Caco-2 (cell line): ENCODE measurements at regions not wholly inside any gene's neighbourhood (a gene's known extent, or its start where the extent isn't known, plus 50 kb on each side); places are given as distances from the start of the nearest gene placed in this dataset.

Experiments
- BruUV-seq: library from RNA; stranded (reverse); fragments of 400-500 nt; replicated peaks from 2 replicates; lab custom pipeline; 2021; lab: Mats Ljungman, UMichigan
- CTCF ChIA-PET: fragments of 300-600 bp; sonication (Branson Sonifier 250); formaldehyde crosslinking; loops from one replicate; lab custom pipeline; 2022; ENCODE audit warnings: antibody characterized with exemption; lab: Charles Lee
- POLR2A ChIA-PET: fragments of 300-600 bp; sonication (Branson Sonifier 250); formaldehyde crosslinking; loops from one replicate; lab custom pipeline; 2022; ENCODE audit warnings: antibody characterized with exemption; lab: Charles Lee
- DNase-seq, 2 experiments: peaks; one replicate each; pipeline versions ENCODE4 v3.0.0 to v3.0.0-alpha.2; 2020 to 2022
- H3K27me3 ChIP-seq: replicated peaks from 2 replicates; pipeline ENCODE4 v1.6.0; 2011; ENCODE audit warnings: low read length; ENCODE audit not compliant: control insufficient read depth, insufficient read depth
- H3K36me3 ChIP-seq: 2 replicates; pipeline ENCODE4 v1.5.1; 2011; ENCODE audit warnings: low read length; ENCODE audit not compliant: control insufficient read depth, insufficient read depth
- H3K4me1 ChIP-seq: fragments of 250-450 bp; sonication (Bioruptor Pico); 2 replicates; pipeline ENCODE4 v1.5.1; 2020; ENCODE audit warnings: mild to moderate bottlenecking
- H3K4me3 ChIP-seq: 2 replicates; pipeline ENCODE4 v1.5.1; 2011; ENCODE audit warnings: low read depth, mild to moderate bottlenecking, control low read depth, low read length
- H3K9me3 ChIP-seq: fragments of 250-450 bp; sonication (Bioruptor Pico); 2 replicates; pipeline ENCODE4 v1.5.1; 2020; ENCODE audit warnings: mild to moderate bottlenecking, moderate library complexity
- H3K27ac Mint-ChIP-seq: one replicate; pipeline ENCODE4 v1.8.0; 2022; ENCODE audit warnings: mixed read lengths; ENCODE audit not compliant: unreplicated experiment
- H3K27me3 Mint-ChIP-seq: one replicate; pipeline ENCODE4 v1.8.0; 2022; ENCODE audit warnings: mixed read lengths; ENCODE audit not compliant: insufficient read depth, unreplicated experiment
- H3K36me3 Mint-ChIP-seq: one replicate; pipeline ENCODE4 v1.8.0; 2022; ENCODE audit warnings: mild to moderate bottlenecking, mixed read lengths; ENCODE audit not compliant: insufficient read depth, unreplicated experiment
- H3K4me1 Mint-ChIP-seq: one replicate; pipeline ENCODE4 v1.8.0; 2022; ENCODE audit warnings: low read depth, mixed read lengths; ENCODE audit not compliant: unreplicated experiment
- H3K4me3 Mint-ChIP-seq: one replicate; pipeline ENCODE4 v1.8.0; 2022; ENCODE audit warnings: mild to moderate bottlenecking, moderate library complexity, mixed read lengths; ENCODE audit not compliant: unreplicated experiment
- H3K9me3 Mint-ChIP-seq: one replicate; pipeline ENCODE4 v1.8.0; 2022; ENCODE audit warnings: mixed read lengths; ENCODE audit not compliant: unreplicated experiment
- CTCF ChIP-seq, 2 experiments: fragments of 200-600 bp in 1 of 2; IDR thresholded peaks; 1 replicate in 1 of 2; 2 replicates in 1 of 2; pipeline versions ENCODE4 v1.5.1 to v1.8.0; 2011 to 2022; ENCODE audit warnings: antibody characterized with exemption in 1 of 2, control low read depth in 1 of 2, inconsistent platforms in 1 of 2, low read depth in 1 of 2, low read length in 1 of 2, mild to moderate bottlenecking in 1 of 2, moderate library complexity in 1 of 2; ENCODE audit not compliant: insufficient read depth in 1 of 2, severe bottlenecking in 1 of 2, unreplicated experiment in 1 of 2
- intact Hi-C: fragments of 100-400 bp; cut with micrococcal nuclease; formaldehyde crosslinking; loops from one replicate; pipeline ENCODE4 v1.10.0; 2022; ENCODE audit not compliant: unreplicated experiment

GRCh38 chr13:36752673-36753072, 66.3 kb upstream of the RFXAP start:
- Mint-ChIP-seq H3K4me1 (no peaks in the 10 kb centered on the region), H3K27ac (no peak overlapping the region), H3K9me3 (no peaks in the 10 kb centered on the region), H3K4me3 (no peak overlapping the region), H3K36me3 (no peaks in the 10 kb centered on the region), H3K27me3 (peaks cover 14% of the 10 kb centered on the region)
- intact Hi-C loops: no loop called here
- Histone ChIP-seq H3K4me1 (no peaks in the 10 kb centered on the region), H3K9me3 (0 out of 2 replicates have a peak, but pooled peaks cover 3% of the 10 kb centered on the region), H3K4me3 (no peak overlapping the region), H3K36me3 (no peaks in the 10 kb centered on the region), H3K27me3 (no peaks in the 10 kb centered on the region)
- no peak for DNase-seq
- no TSS peak for BruUV-seq
- POLR2A ChIA-PET: no interaction called here
- no peak for TF ChIP-seq CTCF (IDR thresholded peaks at IDR 0.05; ENCODE audit: insufficient read depth in 1 of 2, low read depth in 1 of 2, low read length in 1 of 2, severe bottlenecking in 1 of 2, unreplicated experiment in 1 of 2)
- CTCF ChIA-PET: no interaction called here

- Histone ChIP-seq H3K4me3 (no peak overlapping the region), H3K36me3 (no peaks in the 10 kb centered on the region), H3K9me3 (0 out of 2 replicates have a peak, but pooled peaks cover 3% of the 10 kb centered on the region), H3K4me1 (no peaks in the 10 kb centered on the region), H3K27me3 (no peaks in the 10 kb centered on the region)
- no peak for DNase-seq
- peaks cover 14% of the 10 kb centered on the region for H3K27me3 Mint-ChIP-seq
- ChIA-PET POLR2A (no interaction called here), CTCF (no interaction called here)
- no TSS peak for BruUV-seq
- no peaks in the 10 kb centered on the region for H3K4me1 Mint-ChIP-seq
- no peaks in the 10 kb centered on the region for H3K36me3 Mint-ChIP-seq
- TF ChIP-seq CTCF (IDR thresholded peaks at IDR 0.05; ENCODE audit: insufficient read depth in 1 of 2, low read depth in 1 of 2, low read length in 1 of 2, severe bottlenecking in 1 of 2, unreplicated experiment in 1 of 2): no peak
- H3K9me3 Mint-ChIP-seq: no peaks in the 10 kb centered on the region
- intact Hi-C loops: no loop called here
- no peak overlapping the region for H3K27ac Mint-ChIP-seq
- no peak overlapping the region for H3K4me3 Mint-ChIP-seq
These were observed 65.8 kb upstream of the RFXAP start for GRCh38 chr13:36753176-36753575.

- POLR2A ChIA-PET: no interaction called here
- Mint-ChIP-seq H3K9me3 (no peaks in the 10 kb centered on the region), H3K27ac (no peak overlapping the region)
These were observed 60.7 kb upstream of the RFXAP start for GRCh38 chr13:36758345-36758744.

More at GRCh38 chr13:36758345-36758744, 60.7 kb upstream of the RFXAP start:
- CTCF ChIA-PET: interaction anchor here (1.0 kb wide), 1 partner anchor 22 kb away, joined by 3 read pairs; no protein-coding TSS in a partner anchor
- peaks cover 11% of the 10 kb centered on the region for H3K27me3 Mint-ChIP-seq
- Histone ChIP-seq H3K27me3 (no peaks in the 10 kb centered on the region), H3K4me3 (no peak overlapping the region), H3K36me3 (no peaks in the 10 kb centered on the region), H3K9me3 (no peaks in the 10 kb centered on the region; the same call in 1 of the 2 replicates), H3K4me1 (peaks cover 7% of the 10 kb centered on the region; the same call in 1 of the 2 replicates)
- intact Hi-C loops: no loop called here
- no peak overlapping the region for H3K4me3 Mint-ChIP-seq
- no peak for TF ChIP-seq CTCF (IDR thresholded peaks at IDR 0.05; ENCODE audit: insufficient read depth in 1 of 2, low read depth in 1 of 2, low read length in 1 of 2, severe bottlenecking in 1 of 2, unreplicated experiment in 1 of 2)
- H3K4me1 Mint-ChIP-seq: no peaks in the 10 kb centered on the region
- DNase-seq: no peak
- no TSS peak for BruUV-seq
- no peaks in the 10 kb centered on the region for H3K36me3 Mint-ChIP-seq
